ENCODE measurements at regions not wholly inside any gene's neighbourhood (a gene's known extent, or its start where the extent isn't known, plus 50 kb on each side); places are given as distances from the start of the nearest gene placed in this dataset.
"Not testable (repeated sequence)": the region's sequence is repeated elsewhere in the genome, so short reads cannot be mapped to it uniquely, and the experiment has no call there.

DNA sequence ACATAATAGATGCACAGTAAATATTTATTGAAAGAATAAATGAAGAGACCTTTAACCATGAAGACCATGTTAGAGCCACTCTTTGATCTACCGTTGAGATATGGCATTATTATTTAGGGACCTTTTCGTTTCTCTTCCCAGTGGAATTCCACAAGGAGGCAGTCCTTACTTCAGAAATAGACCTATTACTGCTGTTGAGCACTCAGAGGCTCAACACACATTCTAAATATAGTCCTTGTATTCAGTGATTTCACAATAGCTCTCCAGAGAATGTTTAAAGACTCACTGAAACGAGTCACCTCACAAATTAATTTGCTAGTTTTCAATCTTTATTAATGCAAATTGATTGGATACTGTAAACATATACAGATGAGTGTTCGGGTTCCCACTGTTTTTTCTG lies 603.8 kb downstream of the CDH8 start:
- no peak for DNase-seq (ENCODE audit: low spot score)

DNA sequence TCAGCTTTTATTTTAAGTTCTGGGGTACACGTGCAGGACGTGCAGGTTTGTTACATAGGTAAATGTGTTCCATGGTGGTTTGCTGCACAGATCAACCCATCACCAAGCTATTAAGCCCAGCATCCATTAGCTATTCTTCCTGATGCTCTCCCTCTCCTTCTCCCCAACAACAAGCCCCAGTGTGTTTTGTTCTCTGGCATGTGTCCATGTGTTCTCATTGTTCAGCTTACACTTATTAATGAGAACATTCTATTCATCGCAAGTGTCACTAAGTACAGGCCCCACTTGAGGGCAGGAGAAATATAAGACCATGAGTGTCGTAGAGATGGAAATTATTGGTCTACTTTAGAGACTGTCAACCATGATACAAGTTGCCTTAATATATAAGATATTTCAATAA lies 615.1 kb downstream of the CDH8 start:
- DNase-seq (ENCODE audit: low spot score): no peak

DNA sequence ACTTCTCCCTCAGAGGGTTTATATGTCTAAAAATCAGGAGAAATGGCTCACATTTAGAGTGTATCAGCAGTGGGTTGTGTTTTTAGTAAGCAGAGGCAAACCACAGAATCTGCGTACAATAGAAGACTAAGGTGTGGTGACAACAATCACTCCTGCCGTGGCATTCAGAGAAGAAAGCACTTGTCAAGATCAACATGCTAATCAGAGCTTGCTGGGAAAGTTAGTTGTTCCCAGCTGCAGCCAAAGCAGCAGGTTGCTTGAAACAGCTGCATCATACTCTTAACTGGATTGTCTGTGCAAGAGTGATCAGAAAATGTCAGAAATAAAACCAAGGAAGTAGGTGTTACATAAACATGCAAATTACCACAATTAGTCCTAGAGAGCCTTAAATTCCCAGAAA lies 616.4 kb downstream of the CDH8 start:
- DNase-seq (ENCODE audit: low spot score): no peak

DNA sequence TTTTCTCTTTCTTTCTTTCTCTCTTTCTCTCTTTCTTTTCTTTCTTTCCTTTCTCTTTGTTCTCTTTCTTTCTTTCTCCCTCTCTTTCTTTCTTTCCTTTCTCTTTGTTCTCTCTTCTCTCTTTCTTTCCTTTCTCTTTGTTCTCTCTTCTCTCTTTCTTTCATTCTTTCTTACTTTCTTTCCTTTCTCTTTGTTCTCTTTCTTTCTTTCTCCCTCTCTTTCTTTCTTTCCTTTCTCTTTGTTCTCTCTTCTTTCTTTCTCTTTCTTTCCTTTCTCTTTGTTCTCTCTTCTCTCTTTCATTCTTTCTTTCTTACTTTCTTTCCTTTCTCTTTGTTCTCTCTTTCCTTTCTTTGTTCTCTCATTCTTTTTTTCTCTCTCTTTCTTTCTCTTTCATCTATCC lies 617.4 kb downstream of the CDH8 start:
- not testable (repeated sequence) for DNase-seq (ENCODE audit: low spot score)

DNA sequence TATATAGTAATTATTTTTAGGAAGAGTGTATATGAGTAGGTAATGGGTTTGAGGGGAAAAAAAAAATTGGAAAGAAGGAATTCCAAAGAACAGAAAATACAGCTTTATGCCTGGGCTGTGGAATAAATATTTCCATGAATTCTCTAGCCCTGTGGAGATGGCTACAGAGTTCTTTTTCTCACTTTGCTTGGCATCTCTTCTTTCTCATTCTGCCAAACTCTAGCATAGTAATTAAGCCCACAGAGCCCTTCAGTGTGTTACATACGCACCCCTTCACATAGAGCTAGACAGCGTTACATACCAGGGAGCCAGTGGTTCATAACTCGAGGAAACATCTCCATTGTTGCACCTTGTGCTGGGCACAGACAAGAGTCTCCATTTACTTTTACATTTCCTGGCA lies 621.1 kb downstream of the CDH8 start:
- no peak for DNase-seq (ENCODE audit: low spot score)

DNA sequence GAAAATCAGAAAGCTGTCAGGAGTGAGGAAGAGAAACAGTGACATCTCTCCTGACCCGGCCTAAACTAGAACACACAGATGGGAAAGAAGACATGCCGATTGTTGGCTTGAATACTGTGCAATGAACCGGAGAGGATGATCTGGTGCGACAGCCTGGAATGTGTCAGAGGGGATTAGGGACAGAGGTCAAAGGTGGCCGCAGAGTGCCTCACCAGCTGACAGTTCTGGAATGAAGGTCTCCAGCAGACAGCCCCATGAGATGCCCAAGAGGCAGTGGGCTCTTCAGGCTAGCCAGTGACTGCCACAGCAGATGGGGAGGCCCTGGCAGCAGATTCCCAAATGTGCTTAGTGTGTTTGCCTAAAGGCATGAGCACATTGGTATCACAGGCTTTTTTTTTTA lies 623.2 kb downstream of the CDH8 start:
- DNase-seq (ENCODE audit: low spot score): no peak

DNA sequence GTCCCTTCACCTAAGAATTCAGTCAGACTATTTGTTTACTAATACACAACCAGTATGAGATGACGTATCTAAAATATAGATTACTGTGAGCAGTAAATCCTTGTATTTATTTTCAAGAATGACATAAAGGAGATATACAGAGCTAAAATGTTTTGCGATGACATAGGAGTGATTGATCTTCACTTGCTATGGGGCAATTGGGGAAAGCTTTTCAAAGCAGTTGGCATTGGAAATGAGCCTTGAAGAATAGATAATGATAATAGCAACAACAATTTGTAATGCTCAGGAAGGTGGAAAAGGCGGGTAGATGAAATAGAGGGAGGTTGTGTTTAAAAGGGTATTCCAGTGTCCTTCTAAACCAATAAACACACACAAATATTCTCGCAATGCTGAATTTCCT lies 623.7 kb downstream of the CDH8 start:
- no peak for DNase-seq (ENCODE audit: low spot score)

DNA sequence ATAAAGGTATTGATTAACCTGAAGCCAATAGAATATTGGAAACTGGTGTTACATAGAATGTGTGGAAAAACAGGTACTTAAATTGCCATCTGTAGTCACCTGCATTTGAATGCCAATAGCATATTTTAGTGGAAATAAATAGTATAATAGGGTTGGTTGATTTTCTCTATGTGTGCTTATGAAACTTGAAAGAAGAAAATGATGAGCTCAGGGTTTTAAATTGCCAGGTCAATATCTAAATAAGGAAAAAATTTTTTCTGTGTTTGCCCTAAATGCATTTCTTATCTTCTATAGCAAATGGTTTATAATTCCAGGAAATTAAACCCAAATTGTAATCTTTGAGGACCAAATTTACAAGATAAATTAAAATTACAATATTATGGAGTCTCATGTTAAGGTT lies 626.6 kb downstream of the CDH8 start:
- no peak for DNase-seq (ENCODE audit: low spot score)

DNA sequence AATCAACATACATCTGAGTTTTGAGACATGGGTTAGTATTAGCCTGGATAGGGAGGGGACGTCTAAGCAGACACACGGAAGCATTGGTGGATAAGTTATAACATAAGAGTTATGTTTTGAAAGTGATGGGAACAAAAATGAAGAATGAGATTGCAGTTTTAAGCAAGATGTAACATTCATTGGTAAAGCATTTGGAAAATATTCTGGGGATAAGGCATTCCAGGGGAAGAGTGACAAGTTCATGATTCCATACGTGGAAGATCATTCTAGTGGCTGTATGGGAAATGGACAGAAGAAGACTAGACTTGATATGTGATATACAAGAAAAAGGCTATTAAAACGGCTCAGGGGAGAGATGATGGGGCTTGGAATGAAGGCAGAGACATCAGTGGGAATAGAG lies 632.9 kb downstream of the CDH8 start:
- no peak for DNase-seq (ENCODE audit: low spot score)

DNA sequence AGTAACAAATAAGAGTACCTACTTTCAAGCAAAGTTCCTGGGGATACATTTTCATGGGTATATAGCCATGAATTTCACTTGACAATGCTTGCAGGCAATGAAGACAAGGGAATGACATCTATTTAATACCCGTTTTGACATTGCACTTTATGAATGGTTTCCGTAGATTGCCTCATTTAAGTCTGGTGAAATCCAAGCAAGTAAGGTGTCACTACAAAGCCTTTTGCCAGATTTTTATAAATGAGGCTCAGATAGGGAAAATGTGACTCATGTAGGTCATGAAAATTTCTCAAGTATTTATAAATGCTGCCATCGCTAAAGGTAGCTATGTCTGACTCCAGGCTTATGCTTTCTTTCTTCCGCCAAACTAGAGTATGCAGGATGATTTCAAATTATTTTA lies 644.3 kb downstream of the CDH8 start:
- DNase-seq (ENCODE audit: low spot score): no peak

DNA sequence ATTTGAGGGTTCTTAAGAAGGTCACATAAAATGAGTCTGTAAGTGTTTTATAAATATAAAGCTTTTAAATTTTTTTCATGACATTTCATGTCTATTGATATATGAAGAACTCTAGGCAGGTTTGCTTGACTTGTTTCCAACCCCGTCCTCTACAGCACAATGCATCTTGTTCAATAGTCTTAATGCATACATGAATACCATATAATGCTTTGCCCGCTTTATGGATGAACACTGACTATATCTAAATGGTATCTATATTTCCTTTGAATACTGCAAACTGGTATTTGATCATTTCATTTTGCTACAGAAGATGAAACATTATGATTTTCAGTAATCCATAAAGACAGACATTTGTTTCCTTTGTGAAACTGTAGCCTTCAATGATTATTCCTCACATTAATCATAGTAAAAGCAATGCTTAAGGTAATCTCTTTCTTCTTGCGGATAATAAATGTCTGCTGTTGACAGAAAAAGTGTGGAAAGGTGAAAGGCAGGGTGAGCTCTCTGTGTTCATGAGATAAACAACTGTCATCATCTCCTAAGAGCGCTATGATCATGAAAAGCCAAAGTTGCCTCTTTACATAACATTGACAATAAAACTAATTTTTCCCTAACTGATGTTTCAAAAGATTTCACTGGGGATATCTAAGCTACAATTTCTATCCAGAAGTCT lies 645.1 kb downstream of the CDH8 start:
- DNase-seq (ENCODE audit: low spot score): no peak

DNA sequence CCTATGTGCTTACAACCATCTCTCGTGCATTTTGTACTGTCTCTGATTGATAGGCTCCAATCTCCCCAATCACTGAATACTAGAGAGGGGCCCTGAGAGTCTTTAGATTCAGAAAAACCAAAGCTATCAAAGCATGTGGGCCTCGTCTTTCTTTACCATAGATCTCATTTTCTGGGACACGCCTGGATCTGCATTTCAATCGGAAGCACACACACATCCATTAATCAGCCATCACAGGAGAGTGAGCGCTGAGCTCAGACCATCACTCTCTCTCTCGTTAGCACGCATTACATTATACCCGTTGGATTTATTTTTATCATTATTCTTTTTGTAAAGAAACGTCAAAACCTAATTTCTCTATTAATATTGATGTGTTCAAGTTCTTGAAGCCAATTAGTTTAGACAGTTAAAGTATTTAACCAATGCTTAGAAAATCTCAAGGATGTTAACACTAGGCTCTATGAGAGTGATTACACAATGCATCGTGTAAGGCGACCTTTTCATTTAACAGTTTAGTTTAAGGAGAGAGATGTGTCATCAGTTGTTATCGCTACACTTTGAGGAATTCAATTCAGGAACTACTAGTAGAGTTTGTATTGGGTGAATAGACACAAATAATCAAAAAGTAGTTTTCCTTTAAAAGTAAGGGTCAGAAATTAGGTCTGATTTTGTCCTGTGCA lies 650.7 kb downstream of the CDH8 start:
- DNase-seq (ENCODE audit: low spot score): no peak

DNA sequence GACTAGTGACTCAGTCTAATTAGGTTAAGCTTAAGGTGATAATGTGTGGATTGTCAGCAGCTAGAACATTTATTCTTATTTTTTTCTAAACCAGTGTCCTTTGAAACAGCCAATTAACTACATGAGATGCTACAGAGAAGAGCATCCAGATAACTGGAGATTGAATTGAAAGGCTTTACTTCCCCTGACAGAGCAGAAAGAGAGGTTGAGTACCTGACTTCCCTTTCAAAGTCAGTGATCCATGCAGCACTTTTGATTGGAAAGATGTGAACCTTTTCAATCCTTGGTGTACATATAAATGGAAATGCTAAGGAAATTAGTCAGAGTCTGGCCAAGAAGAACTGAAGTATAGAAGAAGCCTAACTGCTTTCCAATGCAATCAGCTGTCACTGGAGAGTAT lies 653.8 kb downstream of the CDH8 start:
- no peak for DNase-seq (ENCODE audit: low spot score)

DNA sequence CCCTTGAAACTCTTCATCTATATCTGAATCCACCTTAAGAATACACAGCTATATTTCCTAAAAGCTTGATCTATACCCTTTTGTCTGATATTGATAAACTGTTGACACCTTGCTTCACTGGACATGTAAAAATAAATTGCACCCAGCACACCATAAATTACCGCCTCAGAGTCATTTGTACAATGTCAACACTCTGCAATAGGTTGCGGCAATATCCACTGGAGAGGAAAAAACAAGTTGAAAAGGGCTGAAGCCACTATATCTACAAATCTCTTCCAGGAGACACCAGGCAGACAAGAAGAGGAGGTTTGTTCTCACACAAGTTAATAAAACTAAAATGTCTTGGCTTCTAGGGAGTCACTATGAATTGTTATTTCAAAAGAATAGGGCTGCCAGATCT lies 656.9 kb downstream of the CDH8 start:
- no peak for DNase-seq (ENCODE audit: low spot score)

DNA sequence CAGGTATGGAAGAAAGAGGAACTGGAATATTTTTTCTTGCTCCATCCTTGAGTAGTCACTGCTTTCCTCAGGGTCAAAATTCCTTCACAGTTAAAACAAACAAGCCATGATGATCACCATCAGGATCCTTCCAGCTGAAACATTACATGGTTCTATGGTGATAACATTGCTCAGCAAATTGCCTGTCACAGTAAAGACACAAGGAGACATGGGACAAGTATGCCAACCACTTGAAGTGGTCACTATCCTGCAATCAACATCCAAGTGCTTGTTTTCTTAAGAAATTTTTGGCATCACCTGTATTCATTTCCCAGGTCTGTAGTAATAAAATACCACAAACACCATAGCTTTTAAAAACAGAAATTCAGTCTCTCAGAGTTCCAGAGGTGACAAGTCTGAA lies 662.2 kb downstream of the CDH8 start:
- no peak for DNase-seq (ENCODE audit: low spot score)

DNA sequence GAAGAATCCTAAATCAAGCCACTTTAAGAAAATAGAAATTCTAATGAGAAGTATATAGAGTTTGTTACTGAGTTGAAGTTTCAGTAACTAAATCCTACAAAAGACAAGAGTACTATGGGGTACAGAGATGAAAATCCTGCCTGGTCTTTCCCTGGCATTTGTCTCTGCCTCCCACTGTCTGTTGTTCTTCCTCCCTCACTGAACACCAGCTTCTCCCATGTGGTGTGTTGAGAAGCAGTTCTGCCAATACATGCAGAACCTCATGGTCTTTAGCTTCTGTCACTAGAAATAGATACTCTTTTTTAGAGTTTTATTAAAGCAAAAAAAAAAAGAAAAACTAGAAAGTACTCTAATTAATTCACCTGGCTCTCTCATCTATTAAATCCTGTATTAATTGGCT lies 664.4 kb downstream of the CDH8 start:
- no peak for DNase-seq (ENCODE audit: low spot score)

DNA sequence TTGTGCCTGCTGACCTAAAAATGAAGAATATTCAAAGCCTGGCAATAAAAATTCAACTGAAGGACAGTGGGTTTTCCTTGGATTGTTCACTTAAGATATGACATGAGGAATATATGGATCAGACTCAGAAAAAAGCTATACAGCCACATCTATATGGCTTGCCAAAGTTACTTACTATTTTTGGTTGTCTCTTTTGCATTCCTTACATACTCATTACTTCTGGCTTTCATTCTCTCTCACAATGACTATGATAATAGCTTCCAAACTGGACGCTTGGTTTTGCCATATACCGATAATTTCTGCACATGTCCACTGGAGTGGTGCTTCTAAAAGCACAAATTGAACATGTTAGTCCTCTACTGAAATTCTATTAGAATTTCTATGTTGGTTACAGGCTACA lies 664.9 kb downstream of the CDH8 start:
- no peak for DNase-seq (ENCODE audit: low spot score)

DNA sequence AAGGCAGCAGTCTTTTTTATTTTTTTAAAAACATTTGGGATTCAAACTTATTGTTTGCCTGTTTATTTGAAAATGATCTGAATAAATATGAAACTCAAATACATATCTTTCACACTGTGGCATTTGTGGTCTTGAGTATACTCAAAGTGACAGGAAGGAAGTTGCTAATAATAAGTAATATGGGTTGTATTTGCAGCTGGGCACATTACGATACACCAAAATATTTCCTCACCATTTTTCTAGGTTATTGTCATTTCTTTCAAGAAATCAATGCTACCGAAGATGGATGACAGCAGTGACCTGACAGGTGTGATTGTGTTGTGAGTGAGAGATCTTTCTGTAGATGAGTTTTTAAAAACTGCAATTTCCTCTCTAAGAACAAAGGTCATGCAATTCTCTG lies 665.7 kb downstream of the CDH8 start:
- no peak for DNase-seq (ENCODE audit: low spot score)

DNA sequence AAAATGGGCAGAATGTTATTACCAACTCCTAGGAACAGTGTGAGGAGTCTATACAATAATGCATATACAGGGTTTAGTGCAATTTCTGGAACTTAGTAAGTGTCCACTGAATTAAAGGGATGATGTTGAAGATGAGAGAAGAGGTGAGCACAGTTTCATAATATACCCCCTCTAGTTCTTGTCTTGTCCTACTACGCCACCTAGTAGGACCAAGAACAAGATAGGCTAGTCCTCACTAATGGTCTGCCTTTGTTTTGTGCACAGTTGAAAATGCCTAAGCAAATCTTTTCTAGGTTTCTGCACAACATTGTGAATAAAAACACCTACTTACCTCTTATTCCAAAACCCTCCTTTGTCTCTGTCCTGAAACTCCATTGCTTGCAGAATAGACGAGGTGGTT lies 670.2 kb downstream of the CDH8 start:
- DNase-seq (ENCODE audit: low spot score): peak; percentile 3

DNA sequence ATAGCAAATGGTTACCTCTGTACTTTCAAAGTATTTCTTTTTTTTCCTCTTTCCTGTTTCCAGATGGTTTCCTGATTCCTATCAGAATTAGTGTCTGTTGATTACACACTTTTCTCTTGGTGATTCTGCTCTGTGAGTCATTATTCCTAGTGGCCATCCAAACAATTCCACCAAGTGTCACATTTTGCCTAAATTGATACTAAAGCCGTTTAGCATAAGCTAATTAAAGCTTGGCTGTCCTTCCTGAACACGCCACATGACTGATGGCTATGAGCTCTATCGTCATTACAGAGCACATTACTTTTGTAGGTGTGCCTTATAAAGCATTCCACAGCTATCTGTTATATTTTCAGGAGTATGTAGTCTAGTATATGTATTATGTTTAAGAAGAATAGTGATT lies 671.2 kb downstream of the CDH8 start:
- no peak for DNase-seq (ENCODE audit: low spot score)

DNA sequence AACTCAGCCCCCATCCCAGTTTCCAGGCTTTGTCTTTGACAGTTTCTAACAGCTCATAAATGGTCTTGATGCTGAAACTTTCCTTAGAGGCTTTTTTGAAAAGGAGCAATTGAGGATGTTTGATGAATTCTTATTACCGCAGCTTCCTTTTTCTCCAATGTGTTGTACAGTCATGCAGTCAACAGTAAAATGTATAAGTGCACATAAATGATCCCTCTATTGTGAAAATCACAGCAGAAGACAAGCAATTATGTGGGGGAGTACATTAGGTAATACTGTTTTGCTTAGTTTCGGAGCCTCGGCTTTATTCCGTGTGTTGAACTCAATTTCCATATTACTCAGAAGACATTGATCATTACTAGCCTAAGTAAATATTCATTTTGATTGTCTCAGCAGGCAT lies 673.7 kb downstream of the CDH8 start:
- no peak for DNase-seq (ENCODE audit: low spot score)

DNA sequence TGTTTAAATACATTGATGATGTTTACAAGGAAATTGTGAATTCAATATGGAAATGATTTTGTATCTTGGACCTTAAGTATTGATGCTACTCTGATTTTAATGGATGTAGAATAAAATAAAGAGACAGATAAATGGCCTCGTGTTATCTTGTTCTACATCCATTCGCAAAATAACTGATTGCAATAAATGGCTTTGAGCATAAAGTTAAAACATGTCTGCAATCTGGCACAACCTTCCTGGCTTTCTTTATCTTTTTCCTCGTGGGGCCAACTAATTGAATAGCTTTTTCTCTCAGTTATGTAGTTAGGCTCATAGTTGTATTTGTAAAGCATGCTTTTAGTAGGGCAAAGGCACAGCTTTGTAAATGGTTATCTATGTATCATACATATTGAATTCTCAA lies 691.4 kb downstream of the CDH8 start:
- no peak for DNase-seq (ENCODE audit: low spot score)

DNA sequence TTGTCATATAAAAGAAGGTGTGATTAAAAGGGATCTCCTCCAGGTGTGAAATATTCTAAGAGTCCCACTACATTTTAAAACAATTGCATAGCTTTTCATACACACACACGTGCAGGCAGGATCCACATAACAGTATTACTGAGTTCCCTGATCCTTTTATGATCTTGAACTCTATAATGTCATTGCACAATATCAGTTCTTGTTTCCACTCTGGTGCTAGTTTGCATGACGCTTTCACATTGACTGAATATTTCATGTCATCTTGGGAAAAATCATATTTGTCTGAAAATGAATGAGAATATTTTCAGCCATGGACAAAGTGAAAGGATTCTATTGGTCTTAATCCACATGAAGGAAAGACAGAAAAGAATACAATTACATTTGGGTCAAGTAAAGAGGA lies 703.8 kb downstream of the CDH8 start:
- no peak for DNase-seq (ENCODE audit: low spot score)

DNA sequence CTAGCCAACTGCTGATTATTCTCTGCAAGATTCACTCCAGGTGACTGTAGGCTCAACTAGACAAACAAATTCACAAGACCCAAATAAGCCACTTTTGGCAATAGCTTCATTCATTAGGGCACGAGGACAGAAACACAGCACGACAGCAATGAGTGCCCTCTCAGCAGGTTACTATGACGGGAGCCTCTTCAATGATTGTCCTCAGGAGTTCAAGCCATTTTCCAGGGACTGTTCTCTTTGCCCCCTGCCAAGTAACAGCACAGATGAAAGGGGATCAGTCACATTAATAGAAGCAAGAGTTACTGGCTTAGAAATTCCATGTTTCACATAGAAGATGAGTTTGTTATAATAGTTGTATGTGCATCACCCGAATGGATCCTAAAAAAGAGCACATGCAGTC lies 712.2 kb downstream of the CDH8 start:
- DNase-seq (ENCODE audit: low spot score): no peak

Measured in NAMALWA (cell line).